ENCODE measurements at regions not wholly inside any gene's neighbourhood (a gene's known extent, or its start where the extent isn't known, plus 50 kb on each side); places are given as distances from the start of the nearest gene placed in this dataset.
"Not testable (repeated sequence)": the region's sequence is repeated elsewhere in the genome, so short reads cannot be mapped to it uniquely, and the experiment has no call there.

DNA sequence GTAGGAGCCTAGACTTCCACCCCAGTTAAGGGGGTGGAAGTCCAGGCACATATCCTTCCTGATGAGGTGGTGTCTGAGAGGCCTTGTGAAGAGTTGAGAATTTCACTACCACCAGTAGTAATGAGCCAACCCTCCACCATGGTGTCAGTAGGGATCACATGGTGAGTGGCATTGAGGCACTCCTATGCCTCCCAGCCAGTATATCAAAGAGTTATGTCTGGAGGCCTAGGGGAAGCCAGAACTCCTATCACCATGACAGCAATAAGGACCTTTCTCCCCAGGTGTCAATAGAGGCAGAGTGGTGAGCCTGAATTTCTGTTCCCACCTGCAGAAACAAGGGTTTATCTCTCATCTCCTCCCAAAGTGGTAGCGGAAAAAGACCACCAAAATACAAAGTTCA, 106.6 kb upstream of the ADTRP start:
- H3K36me3 ChIP-seq: no peaks in the 10 kb centered on the region
- TF ChIP-seq, protein P1, sequence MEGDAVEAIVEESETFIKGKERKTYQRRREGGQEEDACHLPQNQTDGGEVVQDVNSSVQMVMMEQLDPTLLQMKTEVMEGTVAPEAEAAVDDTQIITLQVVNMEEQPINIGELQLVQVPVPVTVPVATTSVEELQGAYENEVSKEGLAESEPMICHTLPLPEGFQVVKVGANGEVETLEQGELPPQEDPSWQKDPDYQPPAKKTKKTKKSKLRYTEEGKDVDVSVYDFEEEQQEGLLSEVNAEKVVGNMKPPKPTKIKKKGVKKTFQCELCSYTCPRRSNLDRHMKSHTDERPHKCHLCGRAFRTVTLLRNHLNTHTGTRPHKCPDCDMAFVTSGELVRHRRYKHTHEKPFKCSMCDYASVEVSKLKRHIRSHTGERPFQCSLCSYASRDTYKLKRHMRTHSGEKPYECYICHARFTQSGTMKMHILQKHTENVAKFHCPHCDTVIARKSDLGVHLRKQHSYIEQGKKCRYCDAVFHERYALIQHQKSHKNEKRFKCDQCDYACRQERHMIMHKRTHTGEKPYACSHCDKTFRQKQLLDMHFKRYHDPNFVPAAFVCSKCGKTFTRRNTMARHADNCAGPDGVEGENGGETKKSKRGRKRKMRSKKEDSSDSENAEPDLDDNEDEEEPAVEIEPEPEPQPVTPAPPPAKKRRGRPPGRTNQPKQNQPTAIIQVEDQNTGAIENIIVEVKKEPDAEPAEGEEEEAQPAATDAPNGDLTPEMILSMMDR (IDR thresholded peaks at IDR 0.05): no peak
- intact Hi-C loops (cut with DNase I; ENCODE audit: low total_unique reads): no loop called here

DNA sequence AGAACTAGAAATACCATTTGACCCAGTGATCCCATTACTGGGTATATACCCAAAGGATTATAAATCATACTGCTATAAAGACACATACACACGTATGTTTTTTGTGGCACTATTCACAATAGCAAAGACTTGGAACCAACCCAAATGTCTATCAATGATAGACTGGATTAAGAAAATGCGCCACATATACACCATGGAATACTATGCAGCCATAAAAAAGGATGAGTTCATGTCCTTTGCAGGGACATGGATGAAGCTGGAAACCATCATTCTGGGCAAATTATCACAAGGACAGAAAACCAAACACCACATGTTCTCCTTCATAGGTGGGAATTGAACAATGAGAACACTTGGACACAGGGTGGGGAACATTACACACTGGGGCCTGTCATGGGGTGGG, 104.9 kb upstream of the ADTRP start:
- intact Hi-C loops (cut with DNase I; ENCODE audit: low total_unique reads); H3K4me3 ChIP-seq; H3K9me3 ChIP-seq; H3K4me1 ChIP-seq; H3K27me3 ChIP-seq; DNase-seq; H3K36me3 ChIP-seq; H3K27ac ChIP-seq: not testable (repeated sequence)

More for the DNA sequence above, 106.6 kb upstream of the ADTRP start:
- H3K27me3 ChIP-seq: no peaks in the 10 kb centered on the region
- no peak for DNase-seq
- no peaks in the 10 kb centered on the region for H3K9me3 ChIP-seq
- no peaks in the 10 kb centered on the region for H3K4me1 ChIP-seq
- no peak overlapping the region for H3K27ac ChIP-seq
- no peak overlapping the region for H3K4me3 ChIP-seq

DNA sequence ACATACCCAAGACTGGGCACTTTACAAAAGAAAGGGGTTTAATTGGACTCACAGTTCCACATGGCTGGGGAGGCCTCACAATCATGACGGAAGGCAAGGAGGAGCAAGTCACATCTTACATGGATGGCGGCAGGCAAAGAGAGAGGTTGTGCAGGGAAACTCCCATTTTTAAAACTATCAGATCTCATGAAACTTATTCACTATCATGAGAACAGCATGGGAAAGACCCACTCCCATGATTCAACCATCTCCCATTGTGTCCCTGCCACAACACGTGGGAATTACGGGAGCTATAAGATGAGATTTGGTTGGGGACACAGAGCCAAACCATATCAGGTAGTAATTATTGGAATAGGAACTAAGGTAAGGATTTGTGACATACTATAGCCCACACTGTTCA, 101.6 kb upstream of the ADTRP start:
- DNase-seq; H3K4me1 ChIP-seq; H3K4me3 ChIP-seq; H3K27ac ChIP-seq; H3K36me3 ChIP-seq; H3K27me3 ChIP-seq; H3K9me3 ChIP-seq; intact Hi-C loops (cut with DNase I; ENCODE audit: low total_unique reads): not testable (repeated sequence)

DNA sequence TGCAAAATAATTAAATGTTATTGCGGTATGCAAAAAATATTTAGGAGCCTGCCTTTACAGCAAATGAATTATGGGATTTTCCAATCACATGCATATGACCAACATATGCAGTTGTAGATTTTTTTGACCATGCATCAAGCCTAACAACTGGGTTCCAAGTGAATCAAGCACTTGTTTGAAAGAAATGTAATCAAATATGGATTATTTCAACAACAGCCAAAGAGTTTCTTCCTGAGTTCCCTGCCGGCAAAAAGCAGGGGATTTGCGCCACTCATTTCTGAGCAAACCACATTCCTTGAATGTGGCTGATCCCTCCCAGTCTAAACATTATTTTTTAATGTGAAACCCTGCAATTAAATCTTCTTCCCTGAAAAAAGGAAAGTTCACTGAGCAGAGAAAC, 100.1 kb upstream of the ADTRP start:
- intact Hi-C loops (cut with DNase I; ENCODE audit: low total_unique reads): no loop called here
- H3K36me3 ChIP-seq: no peaks in the 10 kb centered on the region
- H3K27ac ChIP-seq: no peak overlapping the region
- TF ChIP-seq, protein P1 (IDR thresholded peaks at IDR 0.05): no peak
- H3K9me3 ChIP-seq: no peaks in the 10 kb centered on the region
- no peaks in the 10 kb centered on the region for H3K27me3 ChIP-seq
- H3K4me1 ChIP-seq: no peaks in the 10 kb centered on the region
- H3K4me3 ChIP-seq: no peak overlapping the region
- DNase-seq: no peak

DNA sequence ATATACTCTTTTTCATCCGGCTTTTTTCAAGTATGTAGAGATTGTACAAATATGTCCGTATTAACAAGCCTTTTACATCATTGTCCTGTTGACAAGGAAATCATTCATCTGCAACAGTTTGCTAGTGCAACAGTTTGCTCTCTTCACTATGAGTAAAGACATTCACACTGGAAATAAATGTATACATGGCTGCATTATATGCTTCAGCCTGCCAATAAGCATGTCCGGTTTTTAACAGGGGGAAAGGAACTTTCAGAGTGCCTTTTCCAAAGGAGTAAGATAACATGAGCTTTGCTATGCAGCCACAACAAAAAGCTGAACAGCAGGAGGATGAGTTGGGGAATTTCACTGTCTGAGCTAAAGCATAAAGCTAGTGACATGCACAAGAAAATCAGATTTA, 99.4 kb upstream of the ADTRP start:
- Histone ChIP-seq H3K27me3 (no peaks in the 10 kb centered on the region), H3K27ac (no peak overlapping the region), H3K36me3 (no peaks in the 10 kb centered on the region), H3K9me3 (no peaks in the 10 kb centered on the region), H3K4me3 (no peak overlapping the region), H3K4me1 (no peaks in the 10 kb centered on the region)
- TF ChIP-seq, protein P1 (IDR thresholded peaks at IDR 0.05): no peak
- intact Hi-C loops (cut with DNase I; ENCODE audit: low total_unique reads): no loop called here
- DNase-seq: no peak

DNA sequence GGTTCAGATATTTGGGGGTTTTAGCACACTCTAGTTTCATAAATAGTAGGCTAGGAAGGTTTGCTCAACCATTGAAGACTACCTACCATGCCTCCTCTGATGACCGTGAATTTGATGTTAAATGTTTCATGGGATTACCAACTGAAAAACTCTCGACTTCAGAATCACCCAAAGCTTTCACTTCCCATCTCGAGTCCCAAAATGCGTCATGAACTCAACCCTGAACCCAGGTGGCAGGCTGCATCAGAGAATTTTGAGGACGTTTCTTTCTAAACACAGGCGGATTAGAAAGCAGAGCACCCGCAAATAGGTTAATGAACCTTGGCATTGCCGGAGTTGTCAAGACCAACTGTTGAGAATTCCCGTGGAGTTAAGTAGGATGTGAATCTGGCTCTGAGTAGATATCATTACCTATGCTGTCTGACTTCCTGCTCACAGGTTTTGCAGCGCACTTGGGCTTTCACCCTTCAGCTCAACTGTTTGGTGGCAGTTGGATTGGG, 98.4 kb upstream of the ADTRP start:
- no peaks in the 10 kb centered on the region for H3K27me3 ChIP-seq
- TF ChIP-seq, protein P1 (IDR thresholded peaks at IDR 0.05): no peak
- no peak overlapping the region for H3K27ac ChIP-seq
- intact Hi-C loops (cut with DNase I; ENCODE audit: low total_unique reads): no loop called here
- H3K4me3 ChIP-seq: no peak overlapping the region
- no peaks in the 10 kb centered on the region for H3K36me3 ChIP-seq
- H3K4me1 ChIP-seq: no peaks in the 10 kb centered on the region
- no peaks in the 10 kb centered on the region for H3K9me3 ChIP-seq
- DNase-seq: no peak
